GM12892 (cell line): ENCODE measurements at regions not wholly inside any gene's neighbourhood (a gene's known extent, or its start where the extent isn't known, plus 50 kb on each side); places are given as distances from the start of the nearest gene placed in this dataset.

Experiments used
- POLR2A ChIP-seq: IDR thresholded peaks from 2 replicates; pipeline ENCODE4 v1.6.1; 2011; ENCODE audit warnings: low read depth, low read length, control low read depth
- POLR2AphosphoS5 ChIP-seq: IDR thresholded peaks from 2 replicates; pipeline ENCODE4 v1.6.1; 2011; ENCODE audit warnings: low read depth, low read length, control low read depth
- TAF1 ChIP-seq: IDR thresholded peaks from 2 replicates; pipeline ENCODE4 v1.6.1; 2011; ENCODE audit warnings: low read depth, mild to moderate bottlenecking, control low read depth, low read length, borderline replicate concordance

GRCh38 chr3:22581007-22581406 lies 622.1 kb upstream of the UBE2E2 start:
- TF ChIP-seq POLR2AphosphoS5 (no peak), POLR2A (no peak), TAF1 (no peak)
